IMR-90 (cell line): ENCODE measurements at regions not wholly inside any gene's neighbourhood (a gene's known extent, or its start where the extent isn't known, plus 50 kb on each side); places are given as distances from the start of the nearest gene placed in this dataset.

ENCODE experiments used
- ATAC-seq: fragments of 200-7000 bp; cut with Tn5 transposase; 2 replicates; pipeline ENCODE4 v1.9.1; 2020; ENCODE audit warnings: low read depth, mild to moderate bottlenecking, moderate library complexity
- BruUV-seq: library from RNA; stranded (reverse); fragments of 400-500 nt; replicated peaks from 2 replicates; lab custom pipeline; 2021; lab: Mats Ljungman, UMichigan
- CTCF ChIA-PET: fragments of 300-600 bp; formaldehyde crosslinking; extraction: SDS; loops from one replicate; lab custom pipeline; 2021; ENCODE audit warnings: antibody characterized with exemption; lab: Yijun Ruan, JAX
- POLR2A ChIA-PET: fragments of 300-600 bp; sonication (Branson Sonifier 250); formaldehyde crosslinking; loops from one replicate; lab custom pipeline; 2022; ENCODE audit warnings: antibody characterized with exemption; ENCODE audit not compliant: unreplicated experiment; lab: Charles Lee
- DNase-seq: peaks from one replicate; pipeline ENCODE4 v3.0.0; 2013
- H2AFZ ChIP-seq: replicated peaks from 2 replicates; pipeline ENCODE3; 2013; ENCODE audit warnings: low read length, mild to moderate bottlenecking; ENCODE audit not compliant: poor library complexity
- H2AK5ac ChIP-seq: 2 replicates; pipeline ENCODE4 v1.6.1; 2013; ENCODE audit warnings: low read depth, low read length, inconsistent platforms
- H2AK9ac ChIP-seq: replicated peaks from 2 replicates; pipeline ENCODE3; 2013; ENCODE audit warnings: mild to moderate bottlenecking, low read depth, low read length, moderate library complexity; ENCODE audit not compliant: poor library complexity
- H2BK120ac ChIP-seq: 2 replicates; pipeline ENCODE4 v1.6.1; 2013; ENCODE audit warnings: low read depth, low read length, inconsistent platforms
- H2BK15ac ChIP-seq: 3 replicates; pipeline ENCODE4 v1.6.1; 2013; ENCODE audit warnings: low read depth, low read length, inconsistent platforms
- H2BK20ac ChIP-seq: 2 replicates; pipeline ENCODE4 v1.6.1; 2013; ENCODE audit warnings: low read depth, mild to moderate bottlenecking, inconsistent platforms, low read length, moderate library complexity
- H2BK5ac ChIP-seq: 2 replicates; pipeline ENCODE4 v1.6.1; 2013; ENCODE audit warnings: mild to moderate bottlenecking, low read depth, low read length, inconsistent platforms; ENCODE audit not compliant: poor library complexity, severe bottlenecking
- H3K14ac ChIP-seq: replicated peaks from 2 replicates; pipeline ENCODE4 v1.6.1; 2013; ENCODE audit warnings: low read depth, low read length, inconsistent platforms
- H3K18ac ChIP-seq: 2 replicates; pipeline ENCODE4 v1.6.1; 2013; ENCODE audit warnings: low read depth, low read length, control low read depth
- H3K23ac ChIP-seq: 2 replicates; pipeline ENCODE4 v1.6.1; 2013; ENCODE audit warnings: low read depth, low read length, inconsistent platforms
- H3K27ac ChIP-seq: 2 replicates; pipeline ENCODE4 v1.5.1; 2013; ENCODE audit warnings: mild to moderate bottlenecking, control low read depth, low read length; ENCODE audit not compliant: insufficient read depth
- H3K27me3 ChIP-seq: 2 replicates; pipeline ENCODE4 v1.6.1; 2013; ENCODE audit warnings: low read length; ENCODE audit not compliant: control insufficient read depth, insufficient read depth
- H3K36me3 ChIP-seq: 2 replicates; pipeline ENCODE4 v1.6.1; 2013; ENCODE audit warnings: low read length, mixed read lengths; ENCODE audit not compliant: control insufficient read depth, insufficient read depth
- H3K4ac ChIP-seq: 2 replicates; pipeline ENCODE4 v1.6.1; 2013; ENCODE audit warnings: low read depth, low read length, inconsistent platforms
- H3K4me1 ChIP-seq: 2 replicates; pipeline ENCODE4 v1.6.1; 2013; ENCODE audit warnings: low read length, mixed read lengths; ENCODE audit not compliant: control insufficient read depth, insufficient read depth
- H3K4me2 ChIP-seq: 2 replicates; pipeline ENCODE4 v1.6.1; 2013; ENCODE audit warnings: low read depth, mild to moderate bottlenecking, control low read depth, low read length, moderate library complexity
- H3K4me3 ChIP-seq: 2 replicates; pipeline ENCODE4 v1.5.1; 2013; ENCODE audit warnings: low read depth, mild to moderate bottlenecking, control low read depth, low read length, moderate library complexity; ENCODE audit not compliant: insufficient read depth
- H3K56ac ChIP-seq: 2 replicates; pipeline ENCODE4 v1.6.1; 2013; ENCODE audit warnings: low read length, inconsistent platforms; ENCODE audit not compliant: insufficient read depth; ENCODE audit errors: extremely low read depth
- H3K79me1 ChIP-seq, 2 experiments: 2 replicates each; pipeline ENCODE4 v1.6.1; 2013; ENCODE audit warnings: low read length in 2 of 2, inconsistent platforms in 1 of 2, low read depth in 1 of 2
- H3K9ac ChIP-seq: 2 replicates; pipeline ENCODE4 v1.6.1; 2013; ENCODE audit warnings: low read depth, low read length, control low read depth
- H3K9me1 ChIP-seq: 2 replicates; pipeline ENCODE4 v1.6.1; 2013; ENCODE audit warnings: low read length, inconsistent platforms; ENCODE audit not compliant: insufficient read depth
- H3K9me3 ChIP-seq: 2 replicates; pipeline ENCODE4 v1.6.1; 2013; ENCODE audit warnings: low read length; ENCODE audit not compliant: control insufficient read depth, insufficient read depth
- H4K20me1 ChIP-seq: 2 replicates; pipeline ENCODE4 v1.6.1; 2013; ENCODE audit warnings: low read length, inconsistent platforms; ENCODE audit not compliant: insufficient read depth
- H4K5ac ChIP-seq: 2 replicates; pipeline ENCODE4 v1.6.1; 2013; ENCODE audit warnings: mild to moderate bottlenecking, low read depth, low read length, control low read depth
- H4K8ac ChIP-seq, 2 experiments: 2 replicates each; pipeline ENCODE4 v1.6.1; 2013; ENCODE audit warnings: low read depth in 2 of 2, low read length in 2 of 2, control low read depth in 1 of 2, inconsistent platforms in 1 of 2
- H4K91ac ChIP-seq: 2 replicates; pipeline ENCODE4 v1.6.1; 2013; ENCODE audit warnings: low read depth, low read length, inconsistent platforms; ENCODE audit not compliant: insufficient read depth
- CHD1 ChIP-seq: IDR thresholded peaks from 2 replicates; pipeline ENCODE4 v1.6.1; 2012; ENCODE audit warnings: low read depth, low read length, improper control_type of control experiment
- CTCF ChIP-seq: conservative IDR thresholded peaks from 2 replicates; pipeline ENCODE4 v1.5.1; 2012; ENCODE audit warnings: mild to moderate bottlenecking, low read depth, low read length, improper control_type of control experiment
- ELK1 ChIP-seq: fragments of 150-350 bp; IDR thresholded peaks from 2 replicates; pipeline ENCODE4 v1.6.1; 2016; ENCODE audit warnings: low read depth, mild to moderate bottlenecking, low read length, moderate library complexity, borderline replicate concordance
- FOS ChIP-seq: fragments of 150-350 bp; IDR thresholded peaks from 2 replicates; pipeline ENCODE4 v1.6.1; 2016; ENCODE audit warnings: low read depth, low read length
- MAFK ChIP-seq: IDR thresholded peaks from 2 replicates; pipeline ENCODE4 v1.6.1; 2012; ENCODE audit warnings: low read depth, low read length, improper control_type of control experiment
- RAD21 ChIP-seq: IDR thresholded peaks from 2 replicates; pipeline ENCODE4 v1.6.1; 2012; ENCODE audit warnings: low read length, improper control_type of control experiment
- RFX5 ChIP-seq: IDR thresholded peaks from 2 replicates; pipeline ENCODE4 v1.8.0; 2012; ENCODE audit warnings: low read depth, mild to moderate bottlenecking, low read length, moderate library complexity
- USF2 ChIP-seq: fragments of 150-350 bp; IDR thresholded peaks from 2 replicates; pipeline ENCODE4 v1.6.1; 2017; ENCODE audit warnings: mild to moderate bottlenecking, antibody characterized with exemption, low read length, low read depth
- WGBS, 2 experiments: methylation state at CpG; one replicate each; pipeline versions ENCODE4 v1.1.5 to v1.1.7; 2013; ENCODE audit warnings: missing lambda C conversion rate in 2 of 2; ENCODE audit not compliant: insufficient read length in 1 of 2; ENCODE audit errors: extremely low coverage in 2 of 2; 5-methylcytosine and 5-hydroxymethylcytosine counted together
- dilution Hi-C: fragments of 300-500 bp; cut with HindIII; formaldehyde crosslinking; loops from one replicate; pipeline ENCODE4 v1.14.3; 2018; ENCODE audit warnings: low sequenced_read_pairs; ENCODE audit not compliant: unreplicated experiment
- in situ Hi-C: fragments of 300-500 bp; cut with MboI; formaldehyde crosslinking; loops from 3 replicates; pipeline ENCODE4 v1.14.3; 2019; ENCODE audit warnings: low sequenced_read_pairs, inconsistent platforms, mixed read lengths
- intact Hi-C: fragments of 100-400 bp; cut with micrococcal nuclease; formaldehyde crosslinking; loops from 2 replicates; pipeline ENCODE4 v1.10.0; 2022

- in situ Hi-C loops (no loop called here), intact Hi-C loops (no loop called here), dilution Hi-C loops (no loop called here)
- Histone ChIP-seq H3K18ac (no peak overlapping the region), H3K4ac (no peak overlapping the region), H3K9ac (no peak overlapping the region), H2BK20ac (no peak overlapping the region), H4K20me1 (no peaks in the 10 kb centered on the region), H3K9me1 (no peaks in the 10 kb centered on the region), H3K23ac (no peak overlapping the region), H3K27ac (no peak overlapping the region), H3K4me2 (no peak overlapping the region), H3K27me3 (no peaks in the 10 kb centered on the region), H2BK120ac (no peak overlapping the region), H2AK5ac (no peak overlapping the region), H4K8ac (no peak overlapping the region), H3K36me3 (no peaks in the 10 kb centered on the region), H3K14ac (no peak overlapping the region), H2BK5ac (no peak overlapping the region), H3K4me1 (no peaks in the 10 kb centered on the region), H3K56ac (no peak overlapping the region), H4K5ac (no peak overlapping the region), H3K4me3 (no peak overlapping the region), H4K91ac (no peak overlapping the region), H2AK9ac (no peak overlapping the region), H2AFZ (no peak overlapping the region), H3K79me1 (no peaks in the 10 kb centered on the region), H3K9me3 (peaks cover 4% of the 10 kb centered on the region), H2BK15ac (no peak overlapping the region)
- POLR2A ChIA-PET: no interaction called here
- ATAC-seq (no peak), DNase-seq (no peak)
- BruUV-seq: no TSS peak
- no CpG with 5 or more reads among the region's 1 CpG for WGBS, 2 experiments
- TF ChIP-seq CTCF (no peak), FOS (no peak), RFX5 (no peak), USF2 (no peak), RAD21 (no peak), ELK1 (no peak), MAFK (no peak), CHD1 (no peak)
- CTCF ChIA-PET: no interaction called here
Observed at GRCh38 chr3:988785-989184, 104.0 kb upstream of the CNTN6 start.
